GM21619 (cell line): ENCODE measurements at regions not wholly inside any gene's neighbourhood (a gene's known extent, or its start where the extent isn't known, plus 50 kb on each side); places are given as distances from the start of the nearest gene placed in this dataset.
"Not testable (repeated sequence)": the region's sequence is repeated elsewhere in the genome, so short reads cannot be mapped to it uniquely, and the experiment has no call there.

Experiments used
- ATAC-seq: cut with Tn5 transposase; IDR thresholded peaks from one replicate; pipeline ENCODE4 v1.9.1; 2021; ENCODE audit not compliant: unreplicated experiment

GRCh38 chr18:22068784-22069183 is 100.6 kb upstream of the GATA6 start:
- ATAC-seq, result not testable (repeated sequence)

- no peak for ATAC-seq
Observed at GRCh38 chr18:22069916-22070315, 99.5 kb upstream of the GATA6 start.

- ATAC-seq, result no peak
Observed at GRCh38 chr18:22073411-22073810, 96.0 kb upstream of the GATA6 start.

- no peak for ATAC-seq
Observed at GRCh38 chr18:22074282-22075070, 94.9 kb upstream of the GATA6 start.

- no peak for ATAC-seq
Observed at GRCh38 chr18:22080035-22080434, 89.4 kb upstream of the GATA6 start.

GRCh38 chr18:22082408-22082807 is 87.0 kb upstream of the GATA6 start:
- no peak for ATAC-seq

- no peak for ATAC-seq
Observed at GRCh38 chr18:22084547-22084946, 84.8 kb upstream of the GATA6 start.

GRCh38 chr18:22086973-22087372 is 82.4 kb upstream of the GATA6 start:
- no peak for ATAC-seq

GRCh38 chr18:22088029-22088428 is 81.4 kb upstream of the GATA6 start:
- no peak for ATAC-seq

- ATAC-seq, result no peak
Observed at GRCh38 chr18:22088996-22089640, 80.3 kb upstream of the GATA6 start.

- ATAC-seq, result no peak
Observed at GRCh38 chr18:22091341-22091740, 78.0 kb upstream of the GATA6 start.

GRCh38 chr18:22093731-22094357 is 75.5 kb upstream of the GATA6 start:
- ATAC-seq, result no peak

GRCh38 chr18:22094358-22094734 is 75.0 kb upstream of the GATA6 start:
- no peak for ATAC-seq

- ATAC-seq, result no peak
Observed at GRCh38 chr18:22098563-22098989, 70.8 kb upstream of the GATA6 start.

GRCh38 chr18:22099925-22100324 is 69.5 kb upstream of the GATA6 start:
- no peak for ATAC-seq

- no peak for ATAC-seq
Observed at GRCh38 chr18:22101731-22102130, 67.7 kb upstream of the GATA6 start.

GRCh38 chr18:22102953-22103646 is 66.3 kb upstream of the GATA6 start:
- no peak for ATAC-seq

- ATAC-seq, result no peak
Observed at GRCh38 chr18:22103647-22104031, 65.8 kb upstream of the GATA6 start.

GRCh38 chr18:22106536-22107292 is 62.7 kb upstream of the GATA6 start:
- no peak for ATAC-seq

- ATAC-seq, result no peak
Observed at GRCh38 chr18:22108674-22109073, 60.7 kb upstream of the GATA6 start.

- ATAC-seq, result peak; percentile 51
Observed at GRCh38 chr18:22109535-22109934, 59.9 kb upstream of the GATA6 start.
